A673 (cell line): ENCODE measurements at regions not wholly inside any gene's neighbourhood (a gene's known extent, or its start where the extent isn't known, plus 50 kb on each side); places are given as distances from the start of the nearest gene placed in this dataset.

Experiments
- EZH2 ChIP-seq: fragments of 200-600 bp; sonication (generic); IDR thresholded peaks from 2 replicates; pipeline ENCODE4 v1.6.1; 2017; ENCODE audit warnings: borderline replicate concordance, low read depth, mild to moderate bottlenecking, mixed read lengths, antibody characterized with exemption, low read length; ENCODE audit not compliant: poor library complexity, severe bottlenecking
- TF ChIP-seq, protein P1 (sequence below): fragments of 300-800, 200-600 bp; sonication (generic); conservative IDR thresholded peaks from 2 replicates; pipeline ENCODE4 v1.5.1; 2017; ENCODE audit warnings: low read depth, mild to moderate bottlenecking, antibody characterized with exemption, low read length, moderate library complexity, mixed read lengths

DNA sequence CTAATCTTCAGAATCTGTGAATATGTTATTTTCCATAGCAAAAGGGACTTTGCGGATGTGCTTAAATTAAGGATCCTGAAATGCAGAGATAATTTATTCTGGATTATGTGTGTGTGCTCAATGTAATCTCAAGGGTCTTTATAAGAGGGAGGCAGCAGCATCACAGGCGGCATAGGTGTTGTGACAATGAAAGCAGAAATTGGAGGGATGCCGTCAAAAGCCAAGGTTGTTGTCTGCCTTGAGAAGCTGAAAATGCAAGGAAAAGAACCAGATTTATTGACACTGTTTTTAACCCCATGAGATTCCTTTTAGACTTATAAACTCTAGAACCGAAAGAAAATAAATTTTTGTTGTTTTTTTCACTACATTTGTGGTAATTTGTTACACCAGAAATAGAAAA is 948.5 kb downstream of the TLE4 start:
- TF ChIP-seq, protein P1, sequence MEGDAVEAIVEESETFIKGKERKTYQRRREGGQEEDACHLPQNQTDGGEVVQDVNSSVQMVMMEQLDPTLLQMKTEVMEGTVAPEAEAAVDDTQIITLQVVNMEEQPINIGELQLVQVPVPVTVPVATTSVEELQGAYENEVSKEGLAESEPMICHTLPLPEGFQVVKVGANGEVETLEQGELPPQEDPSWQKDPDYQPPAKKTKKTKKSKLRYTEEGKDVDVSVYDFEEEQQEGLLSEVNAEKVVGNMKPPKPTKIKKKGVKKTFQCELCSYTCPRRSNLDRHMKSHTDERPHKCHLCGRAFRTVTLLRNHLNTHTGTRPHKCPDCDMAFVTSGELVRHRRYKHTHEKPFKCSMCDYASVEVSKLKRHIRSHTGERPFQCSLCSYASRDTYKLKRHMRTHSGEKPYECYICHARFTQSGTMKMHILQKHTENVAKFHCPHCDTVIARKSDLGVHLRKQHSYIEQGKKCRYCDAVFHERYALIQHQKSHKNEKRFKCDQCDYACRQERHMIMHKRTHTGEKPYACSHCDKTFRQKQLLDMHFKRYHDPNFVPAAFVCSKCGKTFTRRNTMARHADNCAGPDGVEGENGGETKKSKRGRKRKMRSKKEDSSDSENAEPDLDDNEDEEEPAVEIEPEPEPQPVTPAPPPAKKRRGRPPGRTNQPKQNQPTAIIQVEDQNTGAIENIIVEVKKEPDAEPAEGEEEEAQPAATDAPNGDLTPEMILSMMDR: no peak
- no peak for TF ChIP-seq EZH2
